ENCODE measurements at regions not wholly inside any gene's neighbourhood (a gene's known extent, or its start where the extent isn't known, plus 50 kb on each side); places are given as distances from the start of the nearest gene placed in this dataset.

DNA sequence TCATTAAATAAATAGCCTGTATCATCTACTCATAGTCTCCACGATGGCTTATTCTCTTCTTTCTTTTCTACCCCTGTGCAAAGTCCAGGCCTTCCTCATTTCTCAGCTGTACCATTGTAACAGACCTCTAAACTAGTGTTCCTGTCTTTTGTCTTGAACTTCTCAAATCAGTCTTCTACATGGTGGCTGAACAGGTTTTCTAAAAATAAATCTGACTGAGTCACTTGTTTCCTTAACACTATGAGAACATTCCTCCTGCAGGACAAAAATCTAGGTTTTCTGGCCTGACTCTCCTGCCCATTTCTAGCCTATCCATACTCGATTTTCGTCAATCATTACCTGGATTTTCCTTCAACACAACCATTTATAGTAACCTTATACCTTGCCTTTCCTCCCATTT lies 1080.8 kb upstream of the TENM4 start:
- no peak overlapping the region for H4K8ac ChIP-seq (ENCODE audit: extremely low read depth, insufficient read depth, low read length)
- FAIRE-seq = no peak
- no peaks in the 10 kb centered on the region for H3K36me3 ChIP-seq (ENCODE audit: control insufficient read depth in 2 of 4, insufficient read depth in 4 of 4, low read length in 3 of 4)
- H3K4me3 ChIP-seq (ENCODE audit: extremely low read depth in 1 of 4, insufficient read depth in 2 of 4, low read depth in 3 of 4, low read length in 4 of 4) = no peak overlapping the region
- H4K5ac ChIP-seq (ENCODE audit: insufficient read length, low read depth, low read length) = no peak overlapping the region
- H3K27ac ChIP-seq (ENCODE audit: low read depth, low read length) = no peak overlapping the region
- H3K4ac ChIP-seq (replicated peaks; ENCODE audit: insufficient read length, low read depth, low read length) = no peak overlapping the region
- H3K23me2 ChIP-seq (ENCODE audit: low read depth, low read length) = no peaks in the 10 kb centered on the region
- H3K4me1 ChIP-seq (replicated peaks in 1 of 4; ENCODE audit: control insufficient read depth in 3 of 4, insufficient read depth in 4 of 4, low read length in 3 of 4) = no peaks in the 10 kb centered on the region
- no peak overlapping the region for H2BK5ac ChIP-seq (ENCODE audit: low read depth, low read length)
- H3K18ac ChIP-seq (ENCODE audit: extremely low read depth, low read length) = no peak overlapping the region
- TF ChIP-seq JUN (IDR thresholded peaks at IDR 0.05; ENCODE audit: low read depth, low read length) (no peak), MAFK (IDR thresholded peaks at IDR 0.05; ENCODE audit: low read depth, low read length) (no peak), CTBP2 (IDR thresholded peaks at IDR 0.05; ENCODE audit: borderline replicate concordance, insufficient read depth, insufficient read length, low read length) (no peak), HDAC2 (IDR thresholded peaks at IDR 0.05; ENCODE audit: borderline replicate concordance in 1 of 2, low read depth in 2 of 2, low read length in 2 of 2) (no peak), GABPA (IDR thresholded peaks at IDR 0.05; ENCODE audit: borderline replicate concordance, insufficient read depth, low read length) (no peak)
- TF ChIP-seq, protein P1, sequence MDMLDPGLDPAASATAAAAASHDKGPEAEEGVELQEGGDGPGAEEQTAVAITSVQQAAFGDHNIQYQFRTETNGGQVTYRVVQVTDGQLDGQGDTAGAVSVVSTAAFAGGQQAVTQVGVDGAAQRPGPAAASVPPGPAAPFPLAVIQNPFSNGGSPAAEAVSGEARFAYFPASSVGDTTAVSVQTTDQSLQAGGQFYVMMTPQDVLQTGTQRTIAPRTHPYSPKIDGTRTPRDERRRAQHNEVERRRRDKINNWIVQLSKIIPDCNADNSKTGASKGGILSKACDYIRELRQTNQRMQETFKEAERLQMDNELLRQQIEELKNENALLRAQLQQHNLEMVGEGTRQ (IDR thresholded peaks at IDR 0.05; ENCODE audit: low read length) = no peak
- no peaks in the 10 kb centered on the region for H4K20me1 ChIP-seq (replicated peaks in 1 of 2; ENCODE audit: control insufficient read depth in 1 of 2, insufficient read depth in 2 of 2, low read length in 2 of 2)
- 0 out of 4 replicates have a peak, but pooled peaks cover 0 to 3% of the 10 kb centered on the region in 2 experiments for H3K9me3 ChIP-seq (ENCODE audit: insufficient read depth in 2 of 2, low read depth in 1 of 2, low read length in 1 of 2)
- no peak overlapping the region for H2BK20ac ChIP-seq (ENCODE audit: low read length)
- no peak overlapping the region for H3K9ac ChIP-seq (replicated peaks in 1 of 4; ENCODE audit: extremely low read depth in 1 of 4, low read depth in 3 of 4, low read length in 3 of 4)
- no peaks in the 10 kb centered on the region for H3K27me3 ChIP-seq (replicated peaks in 1 of 4; ENCODE audit: control insufficient read depth in 3 of 4, extremely low read depth in 1 of 4, insufficient read depth in 3 of 4, low read length in 3 of 4)
- 90% methylated on average over 3 of the region's 3 CpGs; no CpG with 5 or more reads in 1 of the 2 experiments for WGBS, 2 experiments (ENCODE audit: extremely low coverage in 1 of 2, insufficient coverage in 1 of 2, insufficient read length in 1 of 2, insufficient replicate concordance in 2 of 2, low coverage in 1 of 2, low lambda C conversion rate in 2 of 2, missing lambda C conversion rate in 1 of 2)
- no peaks in the 10 kb centered on the region for H3K79me2 ChIP-seq (ENCODE audit: control insufficient read depth in 1 of 2, insufficient read depth in 2 of 2, low read length in 2 of 2)
- no peak overlapping the region for H2BK15ac ChIP-seq (ENCODE audit: low read length)
- CTCF ChIA-PET (ENCODE audit: partially characterized antibody) = no interaction called here
- DNase-seq (ENCODE audit: low read depth in 1 of 2, low spot score in 2 of 2) = no peak
- POLR2A ChIA-PET (ENCODE audit: partially characterized antibody) = no interaction called here
- H3K23ac ChIP-seq (ENCODE audit: insufficient read length) = no peak overlapping the region
- H3K56ac ChIP-seq (replicated peaks; ENCODE audit: insufficient read length, low read depth, low read length) = no peak overlapping the region
- no peaks in the 10 kb centered on the region for H3K79me1 ChIP-seq (ENCODE audit: low read depth, low read length)
- no peak overlapping the region for H2BK12ac ChIP-seq (ENCODE audit: low read depth, low read length)
- H3K4me2 ChIP-seq (ENCODE audit: insufficient read depth in 1 of 2, low read depth in 2 of 2, low read length in 2 of 2) = no peak overlapping the region
- no peak overlapping the region for H2AFZ ChIP-seq (ENCODE audit: low read length)
- no peak overlapping the region for H2AK5ac ChIP-seq (ENCODE audit: low read depth, low read length)
- no peak overlapping the region for H3K14ac ChIP-seq (ENCODE audit: insufficient read length)
- H2BK120ac ChIP-seq (replicated peaks; ENCODE audit: low read depth, low read length) = no peak overlapping the region
- no peak overlapping the region for H4K91ac ChIP-seq (replicated peaks; ENCODE audit: insufficient read length, low read length)

Measured in H1 (cell line).